DOHH2 (cell line): ENCODE measurements at regions not wholly inside any gene's neighbourhood (a gene's known extent, or its start where the extent isn't known, plus 50 kb on each side); places are given as distances from the start of the nearest gene placed in this dataset.

ENCODE experiments used
- H3F3A ChIP-seq: fragments of 200-600 bp; sonication (generic), shearing (Covaris generic); 2 replicates; pipeline ENCODE4 v1.6.0; 2016; ENCODE audit warnings: antibody characterized with exemption, mild to moderate bottlenecking; ENCODE audit not compliant: control insufficient read depth, insufficient read depth
- H3K27ac ChIP-seq: fragments of 200-600 bp; sonication (generic); 2 replicates; pipeline ENCODE4 v1.5.1; 2014; ENCODE audit warnings: low read depth, mild to moderate bottlenecking, low read length, moderate library complexity
- H3K27me3 ChIP-seq: fragments of 200-600 bp; sonication (generic); 2 replicates; pipeline ENCODE4 v1.6.1; 2014; ENCODE audit warnings: mild to moderate bottlenecking, low read length, mixed read lengths; ENCODE audit not compliant: control insufficient read depth
- H3K36me3 ChIP-seq: fragments of 200-600 bp; sonication (generic); 2 replicates; pipeline ENCODE4 v1.6.1; 2014; ENCODE audit warnings: mild to moderate bottlenecking, low read length, moderate library complexity, mixed read lengths; ENCODE audit not compliant: control insufficient read depth
- H3K4me1 ChIP-seq: fragments of 200-600 bp; sonication (generic); 2 replicates; pipeline ENCODE4 v1.6.1; 2014; ENCODE audit warnings: mild to moderate bottlenecking, low read length, mixed read lengths; ENCODE audit not compliant: control insufficient read depth
- H3K4me2 ChIP-seq: fragments of 200-600 bp; sonication (generic); 2 replicates; pipeline ENCODE4 v1.6.0; 2014; ENCODE audit warnings: mild to moderate bottlenecking, low read length, moderate library complexity
- H3K4me3 ChIP-seq: fragments of 200-600 bp; sonication (generic); 2 replicates; pipeline ENCODE4 v1.5.1; 2014; ENCODE audit warnings: mild to moderate bottlenecking, low read length, mixed read lengths
- H3K79me2 ChIP-seq: fragments of 200-600 bp; sonication (generic); 2 replicates; pipeline ENCODE4 v1.6.1; 2014; ENCODE audit warnings: mild to moderate bottlenecking, low read length, mixed read lengths; ENCODE audit not compliant: control insufficient read depth
- H3K9me2 ChIP-seq: fragments of 200-600 bp; sonication (generic); replicated peaks from 2 replicates; pipeline ENCODE4 v1.6.1; 2014; ENCODE audit warnings: mild to moderate bottlenecking, low read length, mixed read lengths; ENCODE audit not compliant: control insufficient read depth
- H3K9me3 ChIP-seq: fragments of 200-600 bp; sonication (generic); 2 replicates; pipeline ENCODE4 v1.6.1; 2014; ENCODE audit warnings: antibody characterized with exemption, low read length, mixed read lengths; ENCODE audit not compliant: control insufficient read depth, insufficient read depth
- H4K20me1 ChIP-seq: fragments of 200-600 bp; sonication (generic); 2 replicates; pipeline ENCODE4 v1.6.0; 2014; ENCODE audit warnings: low read depth, mild to moderate bottlenecking, antibody characterized with exemption, low read length, moderate library complexity; ENCODE audit not compliant: control insufficient read depth, insufficient read depth
- EZH2phosphoT487 ChIP-seq: fragments of 200-600 bp; sonication (generic); IDR thresholded peaks from 2 replicates; pipeline ENCODE4 v1.6.1; 2017; ENCODE audit warnings: borderline replicate concordance, mild to moderate bottlenecking, antibody characterized with exemption, low read length, moderate library complexity, mixed read lengths
- TF ChIP-seq, protein P1 (sequence below): fragments of 200-600 bp; sonication (generic); IDR thresholded peaks from one replicate; pipeline ENCODE4 v1.5.1; 2014; ENCODE audit warnings: antibody characterized with exemption, mild to moderate bottlenecking, low read depth, low read length; ENCODE audit not compliant: poor library complexity, severe bottlenecking

DNA sequence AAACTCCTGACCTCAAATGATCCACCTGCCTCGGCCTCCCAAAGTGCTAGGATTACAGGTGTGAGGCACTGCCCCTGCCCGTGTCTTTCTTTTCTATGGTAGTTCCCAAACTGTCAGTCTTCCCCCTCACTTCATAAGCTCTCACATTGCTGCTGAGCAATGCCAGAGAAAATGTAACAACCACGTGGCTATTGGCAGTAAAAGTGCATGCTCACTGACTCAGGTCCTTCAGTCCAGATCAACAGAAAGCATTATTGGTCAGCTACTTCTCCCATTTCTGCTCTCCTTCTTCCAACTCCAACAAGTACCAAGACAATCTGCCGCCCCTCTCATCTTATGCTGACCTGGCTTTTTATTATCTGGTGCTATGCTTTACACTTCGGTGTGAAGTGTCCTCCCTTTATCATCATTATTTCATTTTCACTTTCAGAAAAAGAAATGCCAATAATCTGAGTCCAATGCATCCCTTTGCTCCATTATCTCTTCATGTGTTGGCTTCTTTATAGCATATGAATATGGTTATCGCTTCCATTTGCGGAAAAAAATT lies 133.8 kb upstream of the UGT8 start:
- TF ChIP-seq, protein P1, sequence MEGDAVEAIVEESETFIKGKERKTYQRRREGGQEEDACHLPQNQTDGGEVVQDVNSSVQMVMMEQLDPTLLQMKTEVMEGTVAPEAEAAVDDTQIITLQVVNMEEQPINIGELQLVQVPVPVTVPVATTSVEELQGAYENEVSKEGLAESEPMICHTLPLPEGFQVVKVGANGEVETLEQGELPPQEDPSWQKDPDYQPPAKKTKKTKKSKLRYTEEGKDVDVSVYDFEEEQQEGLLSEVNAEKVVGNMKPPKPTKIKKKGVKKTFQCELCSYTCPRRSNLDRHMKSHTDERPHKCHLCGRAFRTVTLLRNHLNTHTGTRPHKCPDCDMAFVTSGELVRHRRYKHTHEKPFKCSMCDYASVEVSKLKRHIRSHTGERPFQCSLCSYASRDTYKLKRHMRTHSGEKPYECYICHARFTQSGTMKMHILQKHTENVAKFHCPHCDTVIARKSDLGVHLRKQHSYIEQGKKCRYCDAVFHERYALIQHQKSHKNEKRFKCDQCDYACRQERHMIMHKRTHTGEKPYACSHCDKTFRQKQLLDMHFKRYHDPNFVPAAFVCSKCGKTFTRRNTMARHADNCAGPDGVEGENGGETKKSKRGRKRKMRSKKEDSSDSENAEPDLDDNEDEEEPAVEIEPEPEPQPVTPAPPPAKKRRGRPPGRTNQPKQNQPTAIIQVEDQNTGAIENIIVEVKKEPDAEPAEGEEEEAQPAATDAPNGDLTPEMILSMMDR, result no peak
- TF ChIP-seq EZH2phosphoT487, result no peak
- H3F3A ChIP-seq, result no peaks in the 10 kb centered on the region
- no peaks in the 10 kb centered on the region for H3K36me3 ChIP-seq
- no peak overlapping the region for H3K4me2 ChIP-seq
- H4K20me1 ChIP-seq, result no peaks in the 10 kb centered on the region
- no peaks in the 10 kb centered on the region for H3K4me1 ChIP-seq
- H3K9me3 ChIP-seq, result no peaks in the 10 kb centered on the region
- no peaks in the 10 kb centered on the region for H3K79me2 ChIP-seq
- no peaks in the 10 kb centered on the region; the same call in 1 of the 2 replicates for H3K27me3 ChIP-seq
- H3K27ac ChIP-seq, result no peak overlapping the region
- H3K9me2 ChIP-seq, result no peaks in the 10 kb centered on the region
- H3K4me3 ChIP-seq, result no peak overlapping the region

DNA sequence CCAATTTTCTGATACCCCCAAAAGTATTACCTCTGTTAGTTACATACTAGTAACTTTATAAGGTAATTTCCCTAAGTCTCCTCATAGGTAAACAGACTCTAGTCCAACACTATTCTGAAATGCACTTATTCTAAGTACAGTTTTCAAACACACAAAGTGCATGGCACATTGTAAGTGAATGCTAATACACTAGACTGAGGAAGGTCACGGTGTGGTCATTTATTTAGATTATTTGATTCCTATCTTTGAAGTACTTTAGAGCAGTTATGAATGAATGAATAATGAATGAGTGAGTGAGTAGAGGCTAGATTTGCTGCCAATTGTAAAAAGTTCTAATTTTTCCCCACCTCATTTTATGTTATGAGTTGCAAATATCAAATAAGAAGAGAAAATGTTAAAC lies 132.8 kb upstream of the UGT8 start:
- Histone ChIP-seq H3K27me3 (no peaks in the 10 kb centered on the region; the same call in 1 of the 2 replicates), H3K9me2 (no peaks in the 10 kb centered on the region), H3K79me2 (no peaks in the 10 kb centered on the region), H3K36me3 (no peaks in the 10 kb centered on the region), H3K27ac (no peak overlapping the region), H4K20me1 (no peaks in the 10 kb centered on the region), H3K4me1 (no peaks in the 10 kb centered on the region), H3F3A (no peaks in the 10 kb centered on the region), H3K4me3 (no peak overlapping the region), H3K9me3 (no peaks in the 10 kb centered on the region), H3K4me2 (no peak overlapping the region)
- TF ChIP-seq, protein P1, result no peak
- no peak for TF ChIP-seq EZH2phosphoT487

DNA sequence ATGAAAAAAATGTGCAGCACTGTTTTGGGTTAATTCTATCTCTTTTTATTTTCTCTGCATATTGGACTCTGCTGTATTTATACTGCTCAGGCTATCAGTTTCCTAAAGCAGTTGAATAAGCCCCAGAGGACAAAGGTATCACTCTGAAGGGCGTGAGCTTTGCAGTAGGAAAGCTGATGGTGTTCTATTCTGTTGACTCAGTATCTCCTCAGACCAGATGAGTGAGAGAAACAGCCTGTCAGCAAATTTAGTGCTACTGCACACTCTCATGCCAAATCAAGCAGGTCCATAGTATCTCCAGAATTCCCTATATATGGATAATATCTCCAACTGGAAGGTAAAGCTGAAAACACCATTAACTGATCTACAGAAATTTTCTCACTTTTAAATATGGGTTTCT lies 132.3 kb upstream of the UGT8 start:
- no peaks in the 10 kb centered on the region for H3K9me3 ChIP-seq
- H3K4me1 ChIP-seq, result no peaks in the 10 kb centered on the region
- H3K9me2 ChIP-seq, result no peaks in the 10 kb centered on the region
- no peak overlapping the region for H3K4me2 ChIP-seq
- no peak overlapping the region for H3K27ac ChIP-seq
- H3K27me3 ChIP-seq, result no peaks in the 10 kb centered on the region; the same call in 1 of the 2 replicates
- no peaks in the 10 kb centered on the region for H3K36me3 ChIP-seq
- no peaks in the 10 kb centered on the region for H4K20me1 ChIP-seq
- no peaks in the 10 kb centered on the region for H3K79me2 ChIP-seq
- H3F3A ChIP-seq, result no peaks in the 10 kb centered on the region
- no peak overlapping the region for H3K4me3 ChIP-seq
- TF ChIP-seq, protein P1, result no peak
- no peak for TF ChIP-seq EZH2phosphoT487
